Ovary (tissue), 3 donors: ENCODE measurements at regions not wholly inside any gene's neighbourhood (a gene's known extent, or its start where the extent isn't known, plus 50 kb on each side); places are given as distances from the start of the nearest gene placed in this dataset.

Experiments
- POLR2A ChIP-seq: fragments of 450-650 bp; IDR thresholded peaks from one replicate; pipeline ENCODE4 v1.6.1; 2017; ENCODE audit warnings: antibody characterized with exemption, mild to moderate bottlenecking, moderate library complexity
- TF ChIP-seq, protein P1 (sequence below), 3 donors: fragments of 450-650 bp in 2 of 3; fragments of 200-600 bp in 1 of 3; IDR thresholded peaks; one replicate each; pipeline versions ENCODE4 v1.5.1 to v1.8.0; 2016 to 2022; ENCODE audit warnings: antibody characterized with exemption in 3 of 3, mild to moderate bottlenecking in 1 of 3
- donor health status: DM: no; HTN: no; CAD: no.

DNA sequence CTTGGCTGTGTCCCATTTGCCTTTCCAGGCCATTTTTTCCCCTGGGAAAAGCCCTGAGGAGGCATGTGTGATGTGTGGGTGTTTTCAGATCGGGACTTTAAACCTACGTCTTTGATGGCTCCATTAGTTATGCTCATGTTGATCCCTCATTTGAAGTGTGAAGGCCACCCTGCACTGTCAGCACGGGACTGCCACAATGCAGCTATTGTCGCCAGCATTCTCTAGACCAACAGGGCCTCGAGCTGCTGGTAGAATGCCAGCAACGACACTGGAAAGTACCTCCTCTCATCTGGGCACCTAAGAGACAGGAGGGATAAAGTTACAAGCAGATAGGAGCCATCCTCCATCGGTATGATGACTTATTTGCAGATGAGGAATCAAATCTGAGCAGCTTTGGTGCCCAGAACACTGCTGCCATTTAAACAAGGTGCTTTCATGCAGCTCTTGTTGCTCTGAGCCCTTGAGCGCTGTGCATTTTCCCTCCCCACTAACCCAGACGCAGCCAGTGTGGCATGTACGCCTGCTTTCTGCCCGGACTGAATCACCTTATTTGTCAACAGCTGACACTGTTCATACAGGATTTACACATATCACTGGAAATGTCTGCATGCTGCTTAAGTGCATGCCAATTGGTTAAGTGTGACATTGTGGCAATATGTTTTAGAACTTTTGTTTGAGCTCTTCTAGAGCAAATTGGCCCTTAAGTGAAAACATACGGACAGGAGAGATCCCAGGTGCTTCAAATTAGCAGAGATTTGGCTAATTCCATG is 175.0 kb upstream of the PITRM1 start:
- TF ChIP-seq, protein P1, sequence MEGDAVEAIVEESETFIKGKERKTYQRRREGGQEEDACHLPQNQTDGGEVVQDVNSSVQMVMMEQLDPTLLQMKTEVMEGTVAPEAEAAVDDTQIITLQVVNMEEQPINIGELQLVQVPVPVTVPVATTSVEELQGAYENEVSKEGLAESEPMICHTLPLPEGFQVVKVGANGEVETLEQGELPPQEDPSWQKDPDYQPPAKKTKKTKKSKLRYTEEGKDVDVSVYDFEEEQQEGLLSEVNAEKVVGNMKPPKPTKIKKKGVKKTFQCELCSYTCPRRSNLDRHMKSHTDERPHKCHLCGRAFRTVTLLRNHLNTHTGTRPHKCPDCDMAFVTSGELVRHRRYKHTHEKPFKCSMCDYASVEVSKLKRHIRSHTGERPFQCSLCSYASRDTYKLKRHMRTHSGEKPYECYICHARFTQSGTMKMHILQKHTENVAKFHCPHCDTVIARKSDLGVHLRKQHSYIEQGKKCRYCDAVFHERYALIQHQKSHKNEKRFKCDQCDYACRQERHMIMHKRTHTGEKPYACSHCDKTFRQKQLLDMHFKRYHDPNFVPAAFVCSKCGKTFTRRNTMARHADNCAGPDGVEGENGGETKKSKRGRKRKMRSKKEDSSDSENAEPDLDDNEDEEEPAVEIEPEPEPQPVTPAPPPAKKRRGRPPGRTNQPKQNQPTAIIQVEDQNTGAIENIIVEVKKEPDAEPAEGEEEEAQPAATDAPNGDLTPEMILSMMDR (IDR thresholded peaks at IDR 0.05), result no peak
- no peak for TF ChIP-seq POLR2A
